SU-DHL-6 (cell line): ENCODE measurements at regions not wholly inside any gene's neighbourhood (a gene's known extent, or its start where the extent isn't known, plus 50 kb on each side); places are given as distances from the start of the nearest gene placed in this dataset.

Source experiments
- H2AFZ ChIP-seq: fragments of 200-600 bp; sonication (generic); 2 replicates; pipeline ENCODE4 v1.6.1; 2014; ENCODE audit warnings: low read depth, mild to moderate bottlenecking, moderate library complexity, mixed read lengths, antibody characterized with exemption, low read length; ENCODE audit not compliant: severe bottlenecking
- H3F3A ChIP-seq: fragments of 200-600 bp; shearing (Covaris generic); 2 replicates; pipeline ENCODE4 v1.6.0; 2016; ENCODE audit warnings: antibody characterized with exemption, mild to moderate bottlenecking; ENCODE audit not compliant: insufficient read depth
- H3K27ac ChIP-seq: fragments of 200-600 bp; sonication (generic); 2 replicates; pipeline ENCODE4 v1.5.1; 2016; ENCODE audit warnings: low read depth, mild to moderate bottlenecking, low read length, moderate library complexity, mixed read lengths
- H3K27me3 ChIP-seq: fragments of 200-600 bp; sonication (generic), shearing (Covaris generic); 2 replicates; pipeline ENCODE4 v1.6.0; 2014; ENCODE audit warnings: mild to moderate bottlenecking, low read length
- H3K36me3 ChIP-seq: fragments of 200-600 bp; sonication (generic); 2 replicates; pipeline ENCODE4 v1.6.1; 2014; ENCODE audit warnings: mild to moderate bottlenecking, low read length, mixed read lengths
- H3K4me2 ChIP-seq: fragments of 300-600, 200-600 bp; shearing (Covaris generic), sonication (generic); 2 replicates; pipeline ENCODE4 v1.6.0; 2014; ENCODE audit warnings: low read length, low read depth, mild to moderate bottlenecking; ENCODE audit not compliant: poor library complexity, severe bottlenecking
- H3K4me3 ChIP-seq: fragments of 200-600 bp; sonication (generic); 2 replicates; pipeline ENCODE4 v1.5.1; 2014; ENCODE audit warnings: antibody characterized with exemption, low read length, mild to moderate bottlenecking, mixed read lengths; ENCODE audit not compliant: insufficient read depth, poor library complexity, severe bottlenecking
- H3K79me2 ChIP-seq: fragments of 200-600 bp; sonication (generic); 2 replicates; pipeline ENCODE4 v1.6.1; 2014; ENCODE audit warnings: mild to moderate bottlenecking, low read length, moderate library complexity; ENCODE audit not compliant: insufficient read depth
- H3K9ac ChIP-seq: fragments of 200-600 bp; sonication (generic); 2 replicates; pipeline ENCODE4 v1.7.0; 2014; ENCODE audit warnings: mild to moderate bottlenecking, low read length
- H3K9me2 ChIP-seq: fragments of 200-600 bp; sonication (generic); replicated peaks from 2 replicates; pipeline ENCODE4 v1.6.1; 2014; ENCODE audit warnings: low read length; ENCODE audit not compliant: insufficient read depth
- H3K9me3 ChIP-seq: fragments of 200-600 bp; sonication (generic); 2 replicates; pipeline ENCODE4 v1.6.1; 2014; ENCODE audit warnings: low read length, mixed read lengths; ENCODE audit not compliant: insufficient read depth
- H4K20me1 ChIP-seq: fragments of 200-600 bp; sonication (generic); 2 replicates; pipeline ENCODE4 v1.6.1; 2014; ENCODE audit warnings: low read depth, mild to moderate bottlenecking, antibody characterized with exemption, low read length, moderate library complexity, mixed read lengths
- CTCF ChIP-seq: fragments of 200-600 bp; sonication (generic); IDR thresholded peaks from one replicate; pipeline ENCODE4 v1.5.1; 2017; ENCODE audit warnings: antibody characterized with exemption, mild to moderate bottlenecking, low read length, moderate library complexity; ENCODE audit not compliant: insufficient read depth, poor library complexity, severe bottlenecking
- EZH2phosphoT487 ChIP-seq: fragments of 200-600 bp; sonication (generic), shearing (Covaris generic); conservative IDR thresholded peaks from 2 replicates; pipeline ENCODE4 v1.6.1; 2018; ENCODE audit warnings: mild to moderate bottlenecking, antibody characterized with exemption, low read length, moderate library complexity, mixed read lengths

GRCh38 chr4:178273168-178273567 is 830.9 kb upstream of the AGA start:
- Histone ChIP-seq H3K4me3 (no peak overlapping the region), H3F3A (no peaks in the 10 kb centered on the region), H3K9me3 (no peaks in the 10 kb centered on the region), H4K20me1 (no peaks in the 10 kb centered on the region), H3K27me3 (no peaks in the 10 kb centered on the region), H3K27ac (no peak overlapping the region), H3K9ac (no peak overlapping the region), H3K79me2 (no peaks in the 10 kb centered on the region), H3K36me3 (no peaks in the 10 kb centered on the region), H3K4me2 (no peak overlapping the region), H3K9me2 (no peaks in the 10 kb centered on the region), H2AFZ (no peak overlapping the region)
- TF ChIP-seq CTCF (no peak), EZH2phosphoT487 (no peak)

- Histone ChIP-seq H2AFZ (no peak overlapping the region), H3K4me2 (no peak overlapping the region)
- TF ChIP-seq CTCF (no peak), EZH2phosphoT487 (no peak)
Observed at GRCh38 chr4:178275671-178276360, 833.6 kb upstream of the AGA start.

GRCh38 chr4:178280362-178280761 is 838.1 kb upstream of the AGA start:
- Histone ChIP-seq H2AFZ (no peak overlapping the region), H3K9me3 (no peaks in the 10 kb centered on the region), H3K9ac (no peak overlapping the region), H3K79me2 (no peaks in the 10 kb centered on the region), H3K27ac (no peak overlapping the region), H4K20me1 (no peaks in the 10 kb centered on the region), H3K36me3 (no peaks in the 10 kb centered on the region), H3K4me3 (no peak overlapping the region), H3K4me2 (no peak overlapping the region), H3K9me2 (no peaks in the 10 kb centered on the region), H3K27me3 (no peaks in the 10 kb centered on the region), H3F3A (no peaks in the 10 kb centered on the region)
- TF ChIP-seq CTCF (no peak), EZH2phosphoT487 (no peak)

More at GRCh38 chr4:178275671-178276360, 833.6 kb upstream of the AGA start:
- Histone ChIP-seq H3K9me3 (no peaks in the 10 kb centered on the region), H3K36me3 (no peaks in the 10 kb centered on the region), H3F3A (no peaks in the 10 kb centered on the region), H3K27ac (no peak overlapping the region), H3K79me2 (no peaks in the 10 kb centered on the region), H3K27me3 (no peaks in the 10 kb centered on the region), H3K9me2 (no peaks in the 10 kb centered on the region), H4K20me1 (no peaks in the 10 kb centered on the region), H3K4me3 (no peak overlapping the region), H3K9ac (no peak overlapping the region)
